Thoracic aorta (tissue), 2 donors: ENCODE measurements at regions not wholly inside any gene's neighbourhood (a gene's known extent, or its start where the extent isn't known, plus 50 kb on each side); places are given as distances from the start of the nearest gene placed in this dataset.

Experiments used
- ATAC-seq: fragments of 150-250 bp; one replicate; pipeline ENCODE4 v1.8.0; 2017; ENCODE audit warnings: low read depth; ENCODE audit not compliant: insufficient number of reproducible peaks, low FRiP score
- DNase-seq: peaks from one replicate; pipeline ENCODE4 v3.0.0-alpha.2; 2020; ENCODE audit warnings: low spot score
- H3K27ac ChIP-seq, 2 donors: fragments of 200-600 bp; sonication (generic); 1 replicate in 1 of 2; 2 replicates in 1 of 2; pipeline ENCODE4 v1.5.1; 2016; ENCODE audit warnings: mild to moderate bottlenecking in 2 of 2, moderate library complexity in 2 of 2
- H3K27me3 ChIP-seq: fragments of 200-600 bp; sonication (generic); replicated peaks from 2 replicates; pipeline ENCODE4 v1.6.0; 2016; ENCODE audit warnings: mild to moderate bottlenecking; ENCODE audit not compliant: insufficient read depth
- H3K36me3 ChIP-seq: fragments of 200-600 bp; sonication (generic); one replicate; pipeline ENCODE4 v1.5.1; 2016
- H3K4me1 ChIP-seq, 2 donors: fragments of 200-600 bp; sonication (generic); 1 replicate in 1 of 2; 2 replicates in 1 of 2; pipeline versions ENCODE4 v1.5.1 to v1.6.0; 2016; ENCODE audit warnings: low read depth in 2 of 2, mild to moderate bottlenecking in 1 of 2; ENCODE audit not compliant: control insufficient read depth in 1 of 2
- H3K4me3 ChIP-seq: fragments of 200-600 bp; sonication (generic); 2 replicates; pipeline ENCODE4 v1.5.1; 2016; ENCODE audit warnings: mild to moderate bottlenecking
- H3K9me3 ChIP-seq: fragments of 200-600 bp; sonication (generic); 2 replicates; pipeline ENCODE4 v1.5.1; 2016
- TF ChIP-seq, protein P1 (sequence below): fragments of 200-600 bp; sonication (generic); IDR thresholded peaks from one replicate; pipeline ENCODE4 v1.5.1; 2019; ENCODE audit warnings: antibody characterized with exemption

DNA sequence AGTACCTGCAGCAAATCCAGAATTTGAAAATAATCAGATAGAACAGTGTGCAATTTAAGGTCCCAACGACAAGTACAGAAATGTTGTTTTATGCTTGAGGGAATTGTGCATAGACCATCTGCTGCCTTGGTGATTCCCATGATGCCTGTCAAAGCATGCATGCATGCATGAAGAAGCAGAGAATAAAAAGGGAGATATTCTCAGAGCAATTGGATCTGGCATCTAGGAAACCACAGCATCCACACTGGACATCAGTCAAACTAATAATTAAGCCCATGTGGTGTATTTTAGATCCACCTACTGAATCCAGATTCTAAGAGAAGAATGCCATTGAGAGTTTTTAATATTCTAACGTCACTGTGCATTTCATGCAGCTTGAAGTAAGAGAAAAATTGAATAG, 361.2 kb downstream of the FSIP2 start:
- H3K27me3 ChIP-seq, result no peaks in the 10 kb centered on the region
- no peaks in the 10 kb centered on the region for H3K4me1 ChIP-seq
- DNase-seq (no peak), ATAC-seq (no peak)
- no peaks in the 10 kb centered on the region for H3K9me3 ChIP-seq
- TF ChIP-seq, protein P1, sequence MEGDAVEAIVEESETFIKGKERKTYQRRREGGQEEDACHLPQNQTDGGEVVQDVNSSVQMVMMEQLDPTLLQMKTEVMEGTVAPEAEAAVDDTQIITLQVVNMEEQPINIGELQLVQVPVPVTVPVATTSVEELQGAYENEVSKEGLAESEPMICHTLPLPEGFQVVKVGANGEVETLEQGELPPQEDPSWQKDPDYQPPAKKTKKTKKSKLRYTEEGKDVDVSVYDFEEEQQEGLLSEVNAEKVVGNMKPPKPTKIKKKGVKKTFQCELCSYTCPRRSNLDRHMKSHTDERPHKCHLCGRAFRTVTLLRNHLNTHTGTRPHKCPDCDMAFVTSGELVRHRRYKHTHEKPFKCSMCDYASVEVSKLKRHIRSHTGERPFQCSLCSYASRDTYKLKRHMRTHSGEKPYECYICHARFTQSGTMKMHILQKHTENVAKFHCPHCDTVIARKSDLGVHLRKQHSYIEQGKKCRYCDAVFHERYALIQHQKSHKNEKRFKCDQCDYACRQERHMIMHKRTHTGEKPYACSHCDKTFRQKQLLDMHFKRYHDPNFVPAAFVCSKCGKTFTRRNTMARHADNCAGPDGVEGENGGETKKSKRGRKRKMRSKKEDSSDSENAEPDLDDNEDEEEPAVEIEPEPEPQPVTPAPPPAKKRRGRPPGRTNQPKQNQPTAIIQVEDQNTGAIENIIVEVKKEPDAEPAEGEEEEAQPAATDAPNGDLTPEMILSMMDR, result no peak
- no peak overlapping the region for H3K27ac ChIP-seq
- no peak overlapping the region for H3K4me3 ChIP-seq
- H3K36me3 ChIP-seq, result no peaks in the 10 kb centered on the region

DNA sequence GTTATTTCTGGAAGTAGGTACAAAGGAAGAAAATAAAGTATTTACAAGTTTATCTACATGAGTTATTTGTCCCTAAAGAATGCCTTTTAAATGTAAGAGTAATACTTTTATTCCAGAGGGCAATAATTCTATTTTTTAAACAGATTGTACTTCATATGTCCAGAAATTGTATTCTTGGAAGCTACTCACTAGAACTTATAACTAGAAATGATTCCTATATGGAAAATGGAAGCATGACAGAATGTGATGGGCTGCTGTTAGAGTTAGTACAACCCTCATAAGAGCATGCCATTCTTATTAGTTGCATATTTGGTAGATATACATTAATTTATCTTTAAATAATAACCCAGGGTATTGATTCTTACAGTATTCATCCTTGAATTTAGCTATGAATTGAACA, 362.0 kb downstream of the FSIP2 start:
- H3K4me1 ChIP-seq, result no peaks in the 10 kb centered on the region
- no peaks in the 10 kb centered on the region for H3K36me3 ChIP-seq
- H3K9me3 ChIP-seq, result no peaks in the 10 kb centered on the region
- DNase-seq (no peak), ATAC-seq (no peak)
- no peak overlapping the region for H3K27ac ChIP-seq
- H3K4me3 ChIP-seq, result no peak overlapping the region
- TF ChIP-seq, protein P1, result no peak
- no peaks in the 10 kb centered on the region for H3K27me3 ChIP-seq

DNA sequence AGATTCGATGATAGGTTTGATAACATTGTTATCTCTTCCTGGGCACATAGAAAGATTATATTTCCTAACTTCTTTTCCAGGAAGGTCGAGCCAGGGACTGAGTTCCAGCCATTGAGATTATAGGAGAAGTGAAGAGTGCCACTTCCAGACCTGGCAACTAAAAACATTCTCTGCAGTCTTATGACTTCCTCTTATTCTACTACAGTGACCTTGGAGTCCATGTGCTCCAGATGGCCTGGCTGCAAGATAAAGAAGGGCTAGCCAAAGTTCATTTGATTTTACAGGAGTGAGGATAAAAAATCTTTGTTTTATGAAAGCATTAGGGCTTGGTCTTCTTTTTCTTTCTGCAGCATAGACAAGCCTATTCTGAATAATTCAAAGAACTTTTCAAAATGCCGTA, 363.0 kb downstream of the FSIP2 start:
- Histone ChIP-seq H3K4me1 (no peaks in the 10 kb centered on the region), H3K9me3 (no peaks in the 10 kb centered on the region), H3K27me3 (no peaks in the 10 kb centered on the region), H3K4me3 (no peak overlapping the region), H3K27ac (no peak overlapping the region), H3K36me3 (no peaks in the 10 kb centered on the region)
- DNase-seq (no peak), ATAC-seq (no peak)
- TF ChIP-seq, protein P1, result no peak

DNA sequence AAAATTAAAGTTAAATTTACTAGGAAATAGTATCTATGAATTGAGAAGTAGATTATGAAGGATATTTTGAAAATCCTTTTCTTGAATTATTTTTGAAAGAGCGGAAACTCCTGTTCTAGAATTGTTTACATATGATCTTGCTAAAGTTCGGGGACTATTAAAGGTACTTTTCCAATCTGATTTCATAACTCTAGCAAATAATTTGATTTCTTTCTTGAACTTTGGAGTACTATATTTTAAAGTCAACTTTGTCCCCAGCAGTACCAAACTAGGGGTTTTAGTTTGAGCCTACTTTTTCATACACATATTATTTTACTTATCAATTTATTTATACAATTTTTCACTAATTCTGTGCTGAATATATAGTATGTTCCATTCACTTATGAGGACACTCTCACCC, 364.7 kb downstream of the FSIP2 start:
- Histone ChIP-seq H3K27me3 (no peaks in the 10 kb centered on the region), H3K9me3 (no peaks in the 10 kb centered on the region), H3K4me1 (no peaks in the 10 kb centered on the region), H3K36me3 (no peaks in the 10 kb centered on the region), H3K27ac (no peak overlapping the region), H3K4me3 (no peak overlapping the region)
- DNase-seq, result no peak
- no peak for ATAC-seq
- TF ChIP-seq, protein P1, result no peak

DNA sequence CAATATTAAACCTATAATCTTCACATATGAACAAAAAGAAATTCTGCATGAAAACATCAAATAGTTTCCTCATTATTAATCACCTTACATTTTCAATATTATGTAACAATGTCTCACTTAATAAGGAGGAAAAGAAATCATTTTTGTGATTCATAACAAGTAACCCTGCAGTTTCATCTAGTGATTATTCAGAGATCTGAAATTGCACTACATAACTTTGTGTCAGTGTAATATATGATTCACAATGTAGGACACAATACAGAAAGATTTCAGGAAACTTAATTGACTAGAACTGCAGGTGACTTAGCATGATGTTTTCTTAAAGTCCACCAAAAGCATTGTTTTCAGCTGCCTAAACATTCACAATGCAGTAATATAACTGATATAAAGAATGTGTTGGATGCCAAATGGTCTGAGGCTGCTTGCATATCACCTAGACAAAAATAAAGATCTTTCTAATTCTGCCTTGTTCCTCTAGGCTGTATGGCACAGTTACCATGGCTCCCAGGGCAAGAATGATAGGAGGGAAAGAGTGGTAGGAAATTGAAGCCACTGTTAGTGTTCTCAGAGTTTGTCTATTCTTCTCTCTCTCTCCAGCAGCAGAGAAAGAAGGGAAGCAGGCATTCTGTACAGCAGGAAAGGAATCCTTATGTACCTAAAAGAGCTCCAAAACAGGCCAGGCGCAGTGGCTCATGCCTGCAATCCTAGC, 366.6 kb downstream of the FSIP2 start:
- DNase-seq, result no peak
- no peak overlapping the region for H3K27ac ChIP-seq
- H3K9me3 ChIP-seq, result no peaks in the 10 kb centered on the region
- no peaks in the 10 kb centered on the region for H3K4me1 ChIP-seq
- TF ChIP-seq, protein P1, result no peak
- no peak overlapping the region for H3K4me3 ChIP-seq
- no peaks in the 10 kb centered on the region for H3K36me3 ChIP-seq
- ATAC-seq, result no peak
- no peaks in the 10 kb centered on the region for H3K27me3 ChIP-seq
